Sigmoid colon (tissue), 6 donors: ENCODE measurements at regions not wholly inside any gene's neighbourhood (a gene's known extent, or its start where the extent isn't known, plus 50 kb on each side); places are given as distances from the start of the nearest gene placed in this dataset.
"Not testable (repeated sequence)": the region's sequence is repeated elsewhere in the genome, so short reads cannot be mapped to it uniquely, and the experiment has no call there.

ENCODE experiments used
- DNase-seq: peaks from one replicate; pipeline ENCODE4 v3.0.0-alpha.2; 2019
- H3K27ac ChIP-seq, 4 donors: fragments of 200-600 bp; sonication (generic); one replicate each; pipeline ENCODE4 v1.5.1; 2016 to 2019; ENCODE audit warnings: mild to moderate bottlenecking in 1 of 4
- H3K27me3 ChIP-seq, 3 donors: fragments of 200-600 bp; sonication (generic); one replicate each; pipeline ENCODE4 v1.5.1; 2019; ENCODE audit warnings: mild to moderate bottlenecking in 1 of 3
- H3K36me3 ChIP-seq, 4 donors: fragments of 200-600 bp; sonication (generic); one replicate each; pipeline ENCODE4 v1.5.1; 2016 to 2019
- H3K4me1 ChIP-seq, 4 donors: fragments of 200-600 bp; sonication (generic); one replicate each; pipeline ENCODE4 v1.5.1; 2017 to 2019
- H3K4me3 ChIP-seq, 4 donors: fragments of 200-600 bp; sonication (generic); one replicate each; pipeline ENCODE4 v1.5.1; 2017 to 2019; ENCODE audit warnings: mild to moderate bottlenecking in 2 of 4, moderate library complexity in 1 of 4
- H3K9me3 ChIP-seq, 4 donors: fragments of 200-600 bp in 3 of 4; sonication (generic) in 3 of 4; one replicate each; pipeline versions ENCODE4 v1.5.1 to v1.6.1; 2013 to 2019
- EP300 ChIP-seq, 4 donors: sonication (generic); formaldehyde crosslinking; IDR thresholded peaks; one replicate each; pipeline ENCODE4 v1.6.1; 2017; ENCODE audit warnings: antibody characterized with exemption in 4 of 4
- POLR2A ChIP-seq, 2 donors: fragments of 450-650 bp; IDR thresholded peaks; one replicate each; pipeline ENCODE4 v1.6.1; 2016; ENCODE audit warnings: antibody characterized with exemption in 2 of 2, mild to moderate bottlenecking in 2 of 2, moderate library complexity in 2 of 2
- POLR2AphosphoS5 ChIP-seq, 4 donors: sonication (generic); formaldehyde crosslinking; IDR thresholded peaks; one replicate each; pipeline ENCODE4 v1.6.1; 2017; ENCODE audit warnings: antibody characterized with exemption in 4 of 4
- WGBS, 2 donors: extraction: QIAGEN DNeasy Blood & Tissue Kit; methylation state at CpG; one replicate each; pipeline ENCODE4 v1.1.7; 2013; 5-methylcytosine and 5-hydroxymethylcytosine counted together
- intact Hi-C: fragments of 100-400 bp; cut with DNase I; formaldehyde crosslinking; loops from one replicate; pipeline ENCODE4 v1.15.1; 2023
- TF ChIP-seq, protein P1 (sequence below), 4 experiments: fragments of 450-650 bp in 3 of 4; fragments of 200-600 bp in 1 of 4; IDR thresholded peaks; one replicate each; pipeline ENCODE4 v1.5.1; 2016 to 2019; ENCODE audit warnings: antibody characterized with exemption in 4 of 4, mild to moderate bottlenecking in 3 of 4, moderate library complexity in 2 of 4
- donor health status: healthy with polysubstance abuse.
- donor health status: healthy.

- no peak overlapping the region for H3K27ac ChIP-seq
- H3K36me3 ChIP-seq = no peaks in the 10 kb centered on the region
- H3K4me3 ChIP-seq = no peak overlapping the region
- TF ChIP-seq EP300 (IDR thresholded peaks at IDR 0.05) = no peak
- no peak for TF ChIP-seq POLR2AphosphoS5 (IDR thresholded peaks at IDR 0.05)
- no peak for TF ChIP-seq POLR2A (IDR thresholded peaks at IDR 0.05)
- TF ChIP-seq, protein P1, sequence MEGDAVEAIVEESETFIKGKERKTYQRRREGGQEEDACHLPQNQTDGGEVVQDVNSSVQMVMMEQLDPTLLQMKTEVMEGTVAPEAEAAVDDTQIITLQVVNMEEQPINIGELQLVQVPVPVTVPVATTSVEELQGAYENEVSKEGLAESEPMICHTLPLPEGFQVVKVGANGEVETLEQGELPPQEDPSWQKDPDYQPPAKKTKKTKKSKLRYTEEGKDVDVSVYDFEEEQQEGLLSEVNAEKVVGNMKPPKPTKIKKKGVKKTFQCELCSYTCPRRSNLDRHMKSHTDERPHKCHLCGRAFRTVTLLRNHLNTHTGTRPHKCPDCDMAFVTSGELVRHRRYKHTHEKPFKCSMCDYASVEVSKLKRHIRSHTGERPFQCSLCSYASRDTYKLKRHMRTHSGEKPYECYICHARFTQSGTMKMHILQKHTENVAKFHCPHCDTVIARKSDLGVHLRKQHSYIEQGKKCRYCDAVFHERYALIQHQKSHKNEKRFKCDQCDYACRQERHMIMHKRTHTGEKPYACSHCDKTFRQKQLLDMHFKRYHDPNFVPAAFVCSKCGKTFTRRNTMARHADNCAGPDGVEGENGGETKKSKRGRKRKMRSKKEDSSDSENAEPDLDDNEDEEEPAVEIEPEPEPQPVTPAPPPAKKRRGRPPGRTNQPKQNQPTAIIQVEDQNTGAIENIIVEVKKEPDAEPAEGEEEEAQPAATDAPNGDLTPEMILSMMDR (IDR thresholded peaks at IDR 0.05) = no peak
- no peaks in the 10 kb centered on the region for H3K27me3 ChIP-seq
- 87 to 91% methylated on average over 3 of the region's 3 CpGs for WGBS, 2 donors
- no peak for DNase-seq
- peaks cover 0 to 5% (median 2%) of the 10 kb centered on the region in 4 donors for H3K4me1 ChIP-seq
- H3K9me3 ChIP-seq = no peaks in the 10 kb centered on the region
- intact Hi-C loops = no loop called here
These were observed 397.8 kb upstream of the MIS18BP1 start for GRCh38 chr14:45650754-45651153.

- TF ChIP-seq EP300 (IDR thresholded peaks at IDR 0.05) = no peak
- no peak for TF ChIP-seq POLR2AphosphoS5 (IDR thresholded peaks at IDR 0.05)
- no peak for TF ChIP-seq POLR2A (IDR thresholded peaks at IDR 0.05)
- intact Hi-C loops = no loop called here
- H3K27ac ChIP-seq = no peak overlapping the region
- H3K36me3 ChIP-seq = no peaks in the 10 kb centered on the region
- peaks cover 0 to 5% (median 2%) of the 10 kb centered on the region in 4 donors for H3K4me1 ChIP-seq
- H3K9me3 ChIP-seq = no peaks in the 10 kb centered on the region
- DNase-seq = no peak
- 93 to 96% methylated on average over 4 of the region's 4 CpGs for WGBS, 2 donors
- H3K4me3 ChIP-seq = no peak overlapping the region
- H3K27me3 ChIP-seq = no peaks in the 10 kb centered on the region
These were observed 396.0 kb upstream of the MIS18BP1 start for GRCh38 chr14:45649051-45649450.

DNA sequence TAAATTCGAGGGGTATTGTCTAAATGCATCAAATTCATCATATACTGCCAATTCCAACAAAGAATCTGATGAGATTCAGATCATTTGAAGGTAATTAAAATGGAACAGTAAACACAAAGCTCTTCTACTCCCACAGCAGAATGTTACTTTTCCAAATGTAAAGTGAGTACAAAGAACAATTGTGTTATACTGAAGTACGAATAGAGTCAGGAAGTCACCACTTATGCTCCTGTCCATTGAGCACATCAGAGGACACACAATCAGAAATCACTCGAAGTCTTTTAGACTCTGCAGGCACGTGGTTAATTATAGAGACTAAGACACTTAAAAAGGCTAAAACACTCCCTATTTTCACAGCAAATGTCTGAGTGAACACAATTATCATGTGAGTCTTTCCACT lies 388.5 kb upstream of the MIS18BP1 start:
- intact Hi-C loops = no loop called here
- no peak for TF ChIP-seq EP300 (IDR thresholded peaks at IDR 0.05)
- no peak for TF ChIP-seq POLR2A (IDR thresholded peaks at IDR 0.05)
- TF ChIP-seq, protein P1 (IDR thresholded peaks at IDR 0.05) = no peak
- no peak for TF ChIP-seq POLR2AphosphoS5 (IDR thresholded peaks at IDR 0.05)
- WGBS, 2 donors = 37 to 54% methylated on average over 4 of the region's 4 CpGs

DNA sequence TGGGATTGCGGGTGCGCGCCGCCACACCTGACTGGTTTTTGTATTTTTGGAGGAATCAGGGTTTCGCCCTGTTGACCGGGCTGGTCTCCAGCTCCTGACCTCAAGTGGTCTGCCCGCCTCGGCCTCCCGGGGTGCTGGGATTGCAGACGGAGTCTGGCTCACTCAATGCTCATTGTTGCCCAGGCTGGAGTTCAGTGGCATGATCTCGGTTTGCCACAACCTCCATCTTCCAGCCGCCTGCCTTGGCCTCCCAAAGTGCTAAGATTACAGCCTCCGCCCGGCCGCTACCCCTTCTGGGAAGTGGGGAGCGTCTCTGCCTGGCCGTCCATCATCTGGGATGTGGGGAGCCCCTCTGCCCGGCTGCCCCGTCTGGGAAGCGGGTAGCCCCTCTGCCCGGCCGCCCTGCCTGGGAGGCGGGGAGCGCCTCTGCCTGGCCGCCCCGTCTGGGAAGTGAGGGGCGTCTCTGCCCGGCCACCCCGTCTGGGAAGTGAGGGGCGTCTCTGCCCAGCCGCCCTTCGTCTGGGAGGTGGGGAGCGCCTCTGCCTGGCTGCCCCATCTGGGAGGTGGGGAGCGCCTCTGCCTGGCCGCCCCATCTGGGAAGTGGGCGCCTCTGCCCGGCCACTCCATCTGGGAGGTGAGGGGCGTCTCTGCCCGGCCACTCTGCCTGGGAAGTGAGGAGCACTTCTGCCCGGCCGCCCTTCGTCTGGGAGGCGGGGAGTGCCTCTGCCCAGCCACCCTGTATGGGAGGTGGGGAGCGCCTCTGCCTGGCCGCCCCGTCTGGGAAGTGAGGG lies 381.8 kb upstream of the MIS18BP1 start:
- intact Hi-C loops = not testable (repeated sequence)
- DNase-seq = peak; percentile 56
- WGBS, 2 donors = 95% methylated on average over 46 of the region's 46 CpGs

More for the DNA sequence above, 388.5 kb upstream of the MIS18BP1 start:
- no peaks in the 10 kb centered on the region for H3K36me3 ChIP-seq
- no peak for DNase-seq
- no peak overlapping the region for H3K4me3 ChIP-seq
- H3K9me3 ChIP-seq = no peaks in the 10 kb centered on the region
- no peak overlapping the region for H3K27ac ChIP-seq
- no peaks in the 10 kb centered on the region for H3K27me3 ChIP-seq
- no peaks in the 10 kb centered on the region for H3K4me1 ChIP-seq

DNA sequence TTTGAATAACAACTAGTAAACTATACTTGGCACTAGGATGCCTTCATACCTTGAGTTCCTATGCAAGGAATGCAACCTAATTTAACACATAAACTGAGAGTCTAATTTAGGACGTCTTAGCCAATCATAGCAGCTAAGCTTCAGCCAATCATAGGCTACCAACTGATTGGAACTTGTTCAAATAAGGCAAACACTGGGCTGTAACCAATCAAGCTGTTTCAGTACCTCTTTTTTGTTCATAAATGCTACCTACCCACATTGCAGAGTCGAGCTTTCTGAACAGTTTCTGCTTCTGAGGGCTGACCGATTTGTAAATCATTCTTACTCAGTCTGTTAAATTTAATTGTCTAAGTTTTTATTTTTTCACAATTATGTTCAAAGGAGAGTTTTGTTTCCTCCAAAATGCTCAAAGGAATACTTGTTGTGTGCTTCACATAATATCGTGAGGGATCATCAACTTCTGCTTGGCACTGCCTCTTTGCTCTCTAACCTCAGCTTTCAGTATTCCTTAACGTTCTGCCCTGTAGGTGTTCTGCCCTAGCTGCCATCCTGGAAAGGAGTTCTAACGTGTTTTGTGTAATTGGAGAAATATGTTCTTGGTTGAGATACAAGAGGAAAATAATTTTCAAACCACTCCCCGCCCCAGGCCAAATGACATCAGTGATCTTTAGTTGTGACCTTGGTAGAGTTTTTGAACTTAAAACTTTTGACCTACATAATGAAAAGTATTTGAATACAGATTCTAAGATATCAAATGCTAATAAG lies 380.4 kb upstream of the MIS18BP1 start:
- Histone ChIP-seq H3K36me3 (no peaks in the 10 kb centered on the region), H3K4me3 (no peak overlapping the region), H3K9me3 (no peaks in the 10 kb centered on the region), H3K27ac (no peak overlapping the region), H3K4me1 (no peaks in the 10 kb centered on the region), H3K27me3 (no peaks in the 10 kb centered on the region)
- DNase-seq = no peak
- no peak for TF ChIP-seq EP300 (IDR thresholded peaks at IDR 0.05)
- TF ChIP-seq, protein P1 (IDR thresholded peaks at IDR 0.05) = no peak
- no peak for TF ChIP-seq POLR2AphosphoS5 (IDR thresholded peaks at IDR 0.05)
- no peak for TF ChIP-seq POLR2A (IDR thresholded peaks at IDR 0.05)
- intact Hi-C loops = no loop called here
- WGBS, 2 donors = 86% methylated on average over 7 of the region's 7 CpGs

More for the DNA sequence above, 381.8 kb upstream of the MIS18BP1 start:
- H3K27me3 ChIP-seq, H3K4me1 ChIP-seq, H3K36me3 ChIP-seq, H3K9me3 ChIP-seq, H3K27ac ChIP-seq, H3K4me3 ChIP-seq: not testable (repeated sequence)
